ENCODE measurements at regions not wholly inside any gene's neighbourhood (a gene's known extent, or its start where the extent isn't known, plus 50 kb on each side); places are given as distances from the start of the nearest gene placed in this dataset.
"Not testable (repeated sequence)": the region's sequence is repeated elsewhere in the genome, so short reads cannot be mapped to it uniquely, and the experiment has no call there.

- no peak for DNase-seq (ENCODE audit: low spot score)
Measured at GRCh38 chr9:21533597-21533996, 51.5 kb upstream of the IFNE start.

- DNase-seq (ENCODE audit: low spot score), result no peak
Measured at GRCh38 chr9:21535396-21535795, 53.3 kb upstream of the IFNE start.

- DNase-seq (ENCODE audit: low spot score), result no peak
Measured at GRCh38 chr9:21542787-21543186, 60.7 kb upstream of the IFNE start.

GRCh38 chr9:21543187-21543586, 61.1 kb upstream of the IFNE start:
- no peak for DNase-seq (ENCODE audit: low spot score)

GRCh38 chr9:21543816-21544215, 61.7 kb upstream of the IFNE start:
- DNase-seq (ENCODE audit: low spot score), result not testable (repeated sequence)

- no peak for DNase-seq (ENCODE audit: low spot score)
Measured at GRCh38 chr9:21546949-21547348, 64.8 kb upstream of the IFNE start.

GRCh38 chr9:21549251-21549765, 67.2 kb upstream of the IFNE start:
- no peak for DNase-seq (ENCODE audit: low spot score)

- DNase-seq (ENCODE audit: low spot score), result no peak
Measured at GRCh38 chr9:21549890-21550289, 67.8 kb upstream of the IFNE start.

- no peak for DNase-seq (ENCODE audit: low spot score)
Measured at GRCh38 chr9:21550392-21550791, 68.3 kb upstream of the IFNE start.

- no peak for DNase-seq (ENCODE audit: low spot score)
Measured at GRCh38 chr9:21551401-21551800, 69.3 kb upstream of the IFNE start.

- no peak for DNase-seq (ENCODE audit: low spot score)
Measured at GRCh38 chr9:21552244-21553170, 70.4 kb upstream of the IFNE start.

GRCh38 chr9:21553441-21553840, 71.3 kb upstream of the IFNE start:
- no peak for DNase-seq (ENCODE audit: low spot score)

- DNase-seq (ENCODE audit: low spot score), result no peak
Measured at GRCh38 chr9:21554813-21555212, 72.7 kb upstream of the IFNE start.

- no peak for DNase-seq (ENCODE audit: low spot score)
Measured at GRCh38 chr9:21555911-21556310, 73.8 kb upstream of the IFNE start.

- DNase-seq (ENCODE audit: low spot score), result no peak
Measured at GRCh38 chr9:21556581-21557427, 74.7 kb upstream of the IFNE start.

GRCh38 chr9:21557428-21557768, 75.3 kb upstream of the IFNE start:
- DNase-seq (ENCODE audit: low spot score), result no peak

GRCh38 chr9:21558079-21558478, 76.0 kb upstream of the IFNE start:
- no peak for DNase-seq (ENCODE audit: low spot score)

- DNase-seq (ENCODE audit: low spot score), result no peak
Measured at GRCh38 chr9:21558615-21559401, 76.7 kb upstream of the IFNE start.

- DNase-seq (ENCODE audit: low spot score), result no peak
Measured at GRCh38 chr9:21559402-21560280, 77.5 kb upstream of the IFNE start.

GRCh38 chr9:21560281-21560745, 78.2 kb upstream of the IFNE start:
- DNase-seq (ENCODE audit: low spot score), result no peak

GRCh38 chr9:21561502-21561901, 79.4 kb upstream of the IFNE start:
- no peak for DNase-seq (ENCODE audit: low spot score)

All from NAMALWA (cell line).